Activated CD4-positive, alpha-beta T cell treated with anti-CD3 and anti-CD28 coated beads for 1 hour (primary cell): ENCODE measurements at regions not wholly inside any gene's neighbourhood (a gene's known extent, or its start where the extent isn't known, plus 50 kb on each side); places are given as distances from the start of the nearest gene placed in this dataset.
"Not testable (repeated sequence)": the region's sequence is repeated elsewhere in the genome, so short reads cannot be mapped to it uniquely, and the experiment has no call there.

ENCODE experiments used
- DNase-seq: peaks from one replicate; pipeline ENCODE4 v3.0.0-alpha.2; 2020

GRCh38 chr1:60913708-60914107 lies 168.7 kb upstream of the NFIA start:
- DNase-seq: not testable (repeated sequence)

- DNase-seq: no peak
These were observed 169.3 kb upstream of the NFIA start for GRCh38 chr1:60913039-60913438.

GRCh38 chr1:60911966-60912697 lies 170.2 kb upstream of the NFIA start:
- no peak for DNase-seq

- no peak for DNase-seq
These were observed 174.2 kb upstream of the NFIA start for GRCh38 chr1:60908159-60908558.

GRCh38 chr1:60906526-60906925 lies 175.8 kb upstream of the NFIA start:
- no peak for DNase-seq

- no peak for DNase-seq
These were observed 176.3 kb upstream of the NFIA start for GRCh38 chr1:60906039-60906438.

GRCh38 chr1:60904099-60904851 lies 178.1 kb upstream of the NFIA start:
- no peak for DNase-seq

- DNase-seq: no peak
These were observed 178.8 kb upstream of the NFIA start for GRCh38 chr1:60903591-60903990.

GRCh38 chr1:60899464-60899863 lies 182.9 kb upstream of the NFIA start:
- no peak for DNase-seq

GRCh38 chr1:60898987-60899386 lies 183.4 kb upstream of the NFIA start:
- no peak for DNase-seq

- DNase-seq: no peak
These were observed 183.9 kb upstream of the NFIA start for GRCh38 chr1:60898413-60898812.

- no peak for DNase-seq
These were observed 185.5 kb upstream of the NFIA start for GRCh38 chr1:60896701-60897363.

GRCh38 chr1:60895701-60896100 lies 186.7 kb upstream of the NFIA start:
- DNase-seq: no peak

GRCh38 chr1:60895252-60895651 lies 187.1 kb upstream of the NFIA start:
- no peak for DNase-seq

- no peak for DNase-seq
These were observed 187.6 kb upstream of the NFIA start for GRCh38 chr1:60894741-60895140.

GRCh38 chr1:60894130-60894529 lies 188.2 kb upstream of the NFIA start:
- DNase-seq: no peak

- DNase-seq: no peak
These were observed 189.0 kb upstream of the NFIA start for GRCh38 chr1:60893136-60893930.

- no peak for DNase-seq
These were observed 190.6 kb upstream of the NFIA start for GRCh38 chr1:60891765-60892164.

GRCh38 chr1:60891281-60891680 lies 191.1 kb upstream of the NFIA start:
- DNase-seq: no peak

GRCh38 chr1:60890664-60891063 lies 191.7 kb upstream of the NFIA start:
- DNase-seq: no peak

- DNase-seq: no peak
These were observed 192.7 kb upstream of the NFIA start for GRCh38 chr1:60889709-60890108.

GRCh38 chr1:60888126-60888525 lies 194.2 kb upstream of the NFIA start:
- DNase-seq: no peak

GRCh38 chr1:60886793-60887331 lies 195.5 kb upstream of the NFIA start:
- DNase-seq: no peak
